Limb (tissue), 2 donors: ENCODE measurements at regions not wholly inside any gene's neighbourhood (a gene's known extent, or its start where the extent isn't known, plus 50 kb on each side); places are given as distances from the start of the nearest gene placed in this dataset.
"Not testable (repeated sequence)": the region's sequence is repeated elsewhere in the genome, so short reads cannot be mapped to it uniquely, and the experiment has no call there.

ENCODE experiments used
- DNase-seq, 2 donors: peaks; one replicate each; pipeline ENCODE4 v3.0.0-alpha.2; 2016; ENCODE audit errors: extremely low spot score in 2 of 2

DNA sequence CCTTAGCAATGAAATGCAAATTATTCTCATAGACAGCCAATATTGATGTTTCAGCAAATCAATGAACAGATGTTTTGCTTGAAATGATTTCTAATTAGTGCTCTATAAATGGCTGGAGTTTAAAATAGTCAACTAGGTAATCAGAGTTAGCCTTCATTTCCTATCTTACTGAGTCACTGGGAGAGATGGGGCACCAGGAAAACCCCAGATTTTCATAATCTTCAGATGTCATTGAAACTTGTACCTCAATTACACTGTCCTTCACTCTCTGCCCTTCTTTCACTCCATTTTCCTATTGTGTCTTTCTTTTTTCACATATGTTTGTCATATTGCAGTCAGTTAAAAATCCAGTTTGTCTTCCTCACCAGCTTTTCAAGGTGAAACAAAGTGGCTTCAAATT, 92.7 kb downstream of the C12orf75 start:
- DNase-seq, result no peak

DNA sequence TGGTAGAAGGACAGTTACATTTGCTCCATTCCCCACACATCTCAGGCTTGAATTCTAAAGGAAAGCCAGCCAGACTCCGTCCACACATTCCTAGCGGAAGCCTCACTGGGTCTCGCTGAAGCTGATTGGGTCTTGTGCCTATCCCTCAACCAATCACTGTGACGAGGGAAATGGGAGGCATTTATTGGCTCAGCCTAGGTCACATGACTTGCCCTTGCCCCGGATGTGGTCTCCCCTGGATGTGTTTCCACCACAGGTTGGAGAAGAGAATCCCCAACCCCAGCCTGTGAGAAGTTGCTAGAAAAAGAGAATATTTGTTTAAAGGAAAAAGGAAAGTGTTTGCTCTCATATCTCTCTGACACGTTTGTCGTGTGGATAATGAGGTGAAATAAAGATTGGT, 93.4 kb downstream of the C12orf75 start:
- DNase-seq, result no peak

DNA sequence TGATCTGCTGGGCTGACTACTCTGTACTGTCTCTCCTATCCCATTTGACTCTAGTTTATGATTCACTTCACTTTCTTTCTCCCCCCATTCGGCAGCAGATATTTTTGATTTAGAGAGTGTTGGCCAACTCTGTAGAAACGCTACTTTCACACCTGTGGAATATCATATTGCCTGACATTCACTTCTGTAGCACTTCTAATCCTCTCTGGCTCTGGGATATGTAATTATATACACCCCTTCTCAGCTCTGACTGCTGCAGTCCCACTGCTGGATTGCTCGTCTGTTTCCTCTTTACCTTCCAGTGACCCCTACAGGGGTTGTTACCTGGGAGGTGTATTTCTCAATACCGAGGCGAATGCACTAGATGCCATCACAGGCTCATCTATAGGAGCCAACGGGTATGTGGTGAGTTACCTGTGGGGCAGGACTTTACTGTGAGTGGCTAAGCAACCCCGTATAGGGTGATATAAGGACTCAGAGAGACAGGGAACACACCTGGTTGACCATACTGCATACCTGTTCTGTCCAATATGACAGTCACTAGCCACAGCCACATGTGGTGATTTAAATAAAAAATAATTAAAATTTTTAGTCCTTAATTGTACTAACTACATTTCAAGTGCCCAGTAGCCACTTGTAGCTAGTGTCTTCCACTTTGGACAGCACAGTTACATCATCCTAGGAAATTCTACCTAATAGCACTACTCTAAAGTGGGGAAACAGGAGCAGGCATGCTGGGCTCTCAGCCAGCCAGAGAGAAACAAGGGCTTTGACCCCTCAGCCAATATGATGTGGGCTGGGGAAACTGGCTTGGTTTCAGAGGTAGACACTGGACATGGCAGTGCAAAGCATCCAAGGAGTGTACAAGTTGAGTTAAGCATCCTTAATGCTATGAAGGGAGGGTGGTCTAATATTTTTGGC, 95.0 kb downstream of the C12orf75 start:
- DNase-seq, result no peak

DNA sequence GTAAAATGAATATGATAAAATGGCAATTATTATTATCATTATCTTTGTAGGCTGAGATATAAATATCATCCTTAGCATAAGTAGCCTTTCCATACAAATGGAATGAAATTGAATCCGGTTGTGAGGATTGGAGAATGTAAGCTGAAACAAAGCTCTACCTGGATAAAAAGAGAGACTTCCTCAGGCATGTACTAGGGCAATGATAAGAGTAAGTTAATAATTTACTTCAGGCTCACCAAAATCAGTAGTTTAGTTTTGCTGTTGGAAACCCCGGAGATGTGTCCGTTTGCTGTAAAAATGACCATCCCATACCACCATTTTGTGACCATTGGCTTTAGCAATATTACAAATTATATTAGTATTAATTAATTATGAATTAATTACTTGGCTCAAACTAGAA, 96.3 kb downstream of the C12orf75 start:
- DNase-seq, result no peak

DNA sequence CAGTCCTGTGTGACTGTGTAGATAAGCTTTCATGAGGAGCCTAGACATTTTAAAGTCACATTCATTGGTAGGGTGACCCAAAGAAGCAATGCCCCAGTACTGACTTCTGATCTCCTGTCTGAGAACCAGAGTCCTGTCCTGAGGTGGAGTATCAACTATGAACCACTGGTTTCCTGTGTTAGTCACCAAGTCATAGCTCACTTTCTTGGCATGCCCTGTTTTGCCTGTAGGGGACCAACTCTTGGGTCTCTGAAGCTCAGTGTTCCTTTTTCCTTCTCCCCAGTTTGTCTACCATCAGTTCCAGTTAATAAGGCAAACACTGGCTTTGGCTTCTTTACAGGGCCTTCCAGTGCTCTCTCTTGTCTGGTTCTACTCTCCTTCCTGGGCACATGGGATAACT, 97.4 kb downstream of the C12orf75 start:
- DNase-seq, result no peak

DNA sequence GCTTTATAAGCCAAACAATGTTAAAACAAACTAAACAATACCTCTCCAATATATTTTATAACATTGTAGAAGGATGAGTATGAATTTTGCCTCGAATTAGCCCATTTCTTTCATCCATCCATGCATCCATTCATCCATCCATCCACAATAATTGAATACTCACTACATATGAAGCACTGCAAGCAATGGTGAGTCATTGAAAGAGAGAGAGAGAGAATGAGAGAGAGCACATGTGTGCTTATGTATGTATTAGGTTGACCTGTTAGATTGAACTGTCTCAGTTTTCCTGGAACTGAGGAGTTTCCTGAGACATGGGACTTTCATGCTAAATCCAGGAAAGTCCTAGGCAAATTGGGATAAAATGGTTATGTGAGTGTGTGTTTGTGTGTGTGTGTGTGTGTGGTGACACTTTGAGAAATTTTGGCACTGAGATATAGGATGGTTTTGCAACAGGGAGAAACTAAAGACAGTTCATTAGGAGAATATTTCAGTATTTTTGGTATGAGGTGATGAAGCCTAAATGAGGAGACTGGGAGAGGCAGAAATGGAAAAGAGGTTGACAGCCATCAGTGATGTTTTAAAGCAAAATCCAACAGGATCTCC, 98.4 kb downstream of the C12orf75 start:
- DNase-seq, result no peak

DNA sequence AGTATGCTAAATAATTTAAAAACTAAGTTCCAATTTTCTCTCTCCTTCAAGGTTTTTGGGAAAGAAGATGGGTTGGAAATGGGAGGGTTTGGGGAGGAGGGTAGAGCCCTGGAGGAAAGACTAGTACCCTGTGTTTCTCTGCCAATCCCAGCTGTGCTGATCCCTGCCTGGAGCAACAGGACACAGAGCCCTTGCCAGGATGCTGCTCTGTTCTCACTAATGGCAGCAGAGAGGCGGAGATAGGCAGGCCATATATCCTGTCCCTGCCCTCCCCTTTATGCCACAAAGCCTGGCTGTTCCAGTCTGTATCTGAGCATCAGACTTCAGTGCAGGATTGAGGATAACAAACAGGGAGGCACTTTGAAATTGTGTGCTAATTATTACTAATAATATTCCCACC, 99.0 kb downstream of the C12orf75 start:
- DNase-seq, result no peak

DNA sequence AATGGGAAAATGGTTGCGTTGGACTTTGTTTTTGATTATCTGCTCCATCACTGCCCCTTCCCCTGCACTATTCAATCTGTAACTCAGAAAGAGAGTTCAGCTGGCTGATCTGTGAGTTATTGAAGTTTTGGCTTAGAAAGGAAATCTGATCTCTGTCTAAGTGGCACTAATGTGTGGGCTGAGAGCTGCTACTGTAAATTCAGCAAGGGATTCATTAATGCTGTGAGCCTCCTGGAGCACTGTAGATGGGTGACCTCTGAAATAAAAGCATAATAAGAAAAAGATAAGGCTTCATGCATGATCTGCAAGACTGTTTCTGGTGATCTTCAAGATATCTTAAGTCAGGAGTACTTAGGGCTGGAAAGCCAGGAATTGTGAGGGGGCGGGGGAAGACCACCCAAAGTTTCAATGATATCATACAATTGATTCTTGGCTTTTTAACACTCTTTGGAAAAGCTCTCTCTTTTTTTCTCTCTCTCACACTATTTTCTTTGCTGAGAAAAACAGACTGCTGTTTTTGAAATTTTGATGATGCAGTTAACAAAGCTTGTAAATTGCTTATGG, 101.1 kb downstream of the C12orf75 start:
- no peak for DNase-seq

DNA sequence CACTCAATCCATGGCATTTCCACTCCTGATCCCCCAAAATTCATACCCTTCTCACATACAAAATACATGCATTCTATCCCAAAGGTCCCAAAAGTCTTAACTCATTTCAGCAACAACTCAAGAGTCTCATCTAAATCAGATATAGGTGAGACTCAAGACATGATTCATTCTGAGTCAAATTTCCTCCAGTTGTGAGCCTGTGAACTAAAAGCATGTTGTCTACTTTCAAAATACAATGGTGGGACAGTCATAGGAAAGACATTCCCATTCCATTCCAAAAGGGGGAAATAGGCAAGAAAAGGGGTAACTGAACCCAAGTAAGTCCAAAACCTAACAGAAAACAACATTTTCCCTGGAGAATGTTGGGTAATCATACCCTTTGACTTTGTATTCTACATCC, 103.3 kb downstream of the C12orf75 start:
- DNase-seq, result no peak

DNA sequence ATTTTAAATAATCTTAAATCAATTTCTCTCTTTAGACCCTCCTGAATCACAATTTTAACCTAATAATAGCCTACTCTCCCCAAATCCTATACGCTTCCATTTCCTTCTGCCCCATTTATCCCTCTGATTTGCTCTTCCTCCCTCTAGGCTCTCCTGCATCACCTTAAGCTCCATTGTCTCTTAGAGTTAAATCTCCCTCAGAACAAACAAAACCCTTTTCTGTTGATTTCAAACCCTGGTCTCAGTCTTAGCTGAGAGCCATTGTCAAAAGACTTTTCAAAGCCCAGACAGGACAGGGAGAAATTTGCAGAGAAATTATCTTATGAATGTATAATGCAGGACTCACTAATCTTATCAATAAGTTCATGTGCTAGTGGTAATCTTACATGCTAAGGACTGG, 106.1 kb downstream of the C12orf75 start:
- no peak for DNase-seq

DNA sequence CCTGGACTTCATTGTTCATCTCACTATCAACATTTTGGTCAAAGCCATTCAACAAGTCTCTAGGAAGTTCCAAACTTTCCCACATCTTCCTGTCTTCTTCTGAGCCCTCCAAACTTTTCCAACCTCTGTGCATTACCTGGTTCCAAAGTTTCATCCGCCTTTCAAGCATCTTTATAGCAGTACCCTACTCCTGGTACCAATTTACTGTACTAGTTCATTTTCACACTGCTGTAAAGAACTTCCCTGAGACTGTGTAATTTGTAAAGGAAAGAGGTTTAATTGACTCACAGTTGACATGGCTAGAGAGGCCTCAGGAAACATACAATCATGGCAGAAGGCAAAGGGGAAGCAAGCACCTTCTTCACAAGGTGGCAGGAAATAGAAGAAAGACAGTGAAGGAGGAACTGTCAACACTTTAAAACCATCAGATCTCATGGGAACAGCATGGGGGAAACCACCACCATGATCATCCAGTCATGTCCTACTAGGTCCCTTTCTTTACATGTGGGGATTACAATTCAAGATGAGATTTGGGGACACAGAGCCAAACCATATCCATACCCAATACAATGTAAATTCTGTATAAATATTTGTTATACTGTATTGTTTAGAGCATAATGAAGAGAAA, 109.7 kb downstream of the C12orf75 start:
- no peak for DNase-seq

DNA sequence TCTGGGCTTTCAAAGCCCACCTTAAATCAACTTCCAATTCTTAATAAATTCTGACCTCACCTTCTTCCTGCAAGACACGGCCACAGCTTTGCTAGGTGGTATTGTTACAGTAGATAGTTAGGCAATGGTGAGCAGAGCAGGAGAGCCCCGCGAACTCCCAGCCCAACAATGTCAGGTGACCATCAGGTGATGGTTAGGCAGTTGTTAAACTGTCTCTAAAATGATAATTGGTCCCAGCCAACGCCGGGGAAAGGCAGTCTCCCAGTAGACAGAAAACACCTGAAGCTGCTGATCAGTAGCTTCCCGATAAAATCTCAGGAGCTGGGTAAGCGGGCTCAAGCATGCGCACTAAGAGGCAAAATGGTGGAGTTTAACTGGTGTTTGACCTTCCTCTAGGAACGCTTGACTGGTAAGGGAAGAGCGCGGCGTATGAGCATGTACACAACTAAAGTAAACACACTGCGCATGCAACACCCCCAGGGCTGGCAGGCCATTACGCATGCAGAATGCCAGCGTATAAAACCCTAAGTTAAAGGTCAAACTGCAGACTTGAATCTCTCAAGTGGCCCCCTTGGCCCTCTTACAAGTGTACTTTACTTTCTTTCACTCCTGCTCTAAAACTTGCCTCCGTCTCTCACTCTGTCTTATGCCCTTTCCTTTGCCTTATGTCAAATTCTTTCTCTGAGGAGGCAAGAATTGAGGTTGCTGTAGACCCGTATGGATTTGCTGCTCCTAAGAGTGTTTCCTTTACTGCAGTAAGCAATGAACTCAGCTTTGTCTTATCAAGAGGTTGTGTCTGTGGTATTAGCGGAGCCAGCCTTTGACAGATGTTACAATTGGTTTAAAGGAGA, 113.5 kb downstream of the C12orf75 start:
- DNase-seq, result no peak

DNA sequence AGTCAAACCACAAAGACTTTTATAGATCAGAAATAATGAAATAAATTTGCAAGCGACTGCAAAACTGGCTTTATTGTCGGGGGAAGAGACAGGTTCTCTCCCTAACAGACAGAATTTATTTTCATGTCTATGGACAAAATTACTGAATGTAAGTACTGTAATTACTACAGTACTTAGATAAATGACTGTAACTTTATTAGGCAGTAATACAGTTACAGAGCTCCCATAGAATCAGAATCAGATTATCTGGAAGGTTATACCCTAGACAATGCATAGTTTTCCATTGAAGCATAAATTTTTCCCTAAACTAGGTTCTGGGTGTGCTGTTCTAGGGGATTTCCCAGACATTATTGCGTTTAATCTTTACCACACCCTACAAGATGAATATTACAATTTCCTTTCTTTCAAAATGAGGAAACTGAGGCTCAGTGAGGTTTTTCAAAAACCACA, 114.2 kb downstream of the C12orf75 start:
- DNase-seq, result no peak

DNA sequence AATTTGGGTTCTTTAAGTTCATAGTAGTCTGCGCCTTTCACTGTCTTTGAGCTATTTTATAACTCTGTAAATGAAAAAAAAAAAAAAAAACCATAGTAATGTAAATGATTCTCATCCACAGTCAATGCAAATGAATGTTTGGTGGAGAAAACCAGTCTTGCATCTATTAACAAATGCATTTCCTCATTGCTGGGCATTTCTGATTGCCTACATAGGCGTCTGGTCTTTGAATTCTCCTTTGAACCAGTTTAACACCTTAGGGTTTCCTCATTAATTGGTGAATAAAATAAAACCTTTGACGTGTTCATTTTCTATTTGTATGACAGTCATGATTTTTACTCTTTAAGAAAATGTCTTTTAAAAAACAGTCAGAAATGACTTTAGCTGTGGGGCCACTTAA, 114.8 kb downstream of the C12orf75 start:
- DNase-seq, result no peak

DNA sequence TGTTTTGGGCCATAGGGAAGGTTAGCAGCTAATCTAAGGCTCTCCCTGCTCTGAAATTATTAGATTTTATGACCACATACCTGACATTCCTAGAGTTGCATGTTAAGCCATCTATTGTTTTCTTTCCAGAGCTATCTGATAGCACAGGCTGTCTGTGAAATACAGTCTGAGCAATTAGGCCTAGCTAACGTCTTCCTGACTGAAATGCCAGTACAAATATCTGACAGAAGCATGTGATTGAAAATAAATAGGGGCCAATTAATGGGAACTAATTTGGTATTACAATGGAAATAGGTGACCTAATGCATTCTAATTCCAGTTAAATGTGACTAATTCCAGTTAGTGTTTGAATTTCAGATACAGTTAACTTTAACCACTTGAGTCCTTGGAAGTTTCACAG, 115.2 kb downstream of the C12orf75 start:
- DNase-seq, result no peak

DNA sequence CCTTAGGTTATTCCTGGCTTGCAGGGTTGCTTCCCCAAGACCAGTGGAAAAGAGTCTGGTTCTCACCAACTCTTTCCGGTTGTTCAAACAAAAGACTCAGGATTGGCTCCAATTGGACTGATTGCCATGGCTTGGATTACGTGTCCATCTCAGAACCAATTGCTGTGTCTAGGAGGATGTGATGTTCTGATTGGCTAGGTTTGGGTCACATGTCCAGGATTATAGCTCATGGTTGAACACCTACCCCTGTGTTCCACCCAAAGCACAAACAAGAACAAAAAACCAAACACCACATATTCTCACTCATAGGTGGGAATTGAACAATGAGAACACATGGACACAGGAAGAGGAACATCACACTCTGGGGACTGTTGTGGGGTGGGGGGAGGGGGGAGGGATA, 116.0 kb downstream of the C12orf75 start:
- not testable (repeated sequence) for DNase-seq

DNA sequence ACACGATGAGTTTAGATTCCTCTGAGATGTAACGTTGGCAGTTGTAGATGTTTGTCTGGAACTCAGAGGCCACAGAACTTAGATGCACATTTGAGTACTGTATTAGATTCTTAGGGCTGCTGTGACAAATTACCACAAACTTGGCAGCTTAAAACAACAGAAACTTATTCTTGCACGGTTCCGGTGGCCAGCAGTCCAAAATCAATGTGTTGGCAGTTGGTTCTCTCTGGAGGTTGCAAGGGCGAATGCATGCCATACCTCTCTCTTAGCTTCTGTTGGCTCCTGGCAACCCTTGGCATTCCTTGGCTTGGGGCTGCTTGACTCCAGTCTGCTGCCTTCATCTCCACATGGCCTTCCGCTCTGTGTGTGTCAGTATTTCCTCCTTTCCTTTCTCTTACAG, 118.9 kb downstream of the C12orf75 start:
- no peak for DNase-seq

DNA sequence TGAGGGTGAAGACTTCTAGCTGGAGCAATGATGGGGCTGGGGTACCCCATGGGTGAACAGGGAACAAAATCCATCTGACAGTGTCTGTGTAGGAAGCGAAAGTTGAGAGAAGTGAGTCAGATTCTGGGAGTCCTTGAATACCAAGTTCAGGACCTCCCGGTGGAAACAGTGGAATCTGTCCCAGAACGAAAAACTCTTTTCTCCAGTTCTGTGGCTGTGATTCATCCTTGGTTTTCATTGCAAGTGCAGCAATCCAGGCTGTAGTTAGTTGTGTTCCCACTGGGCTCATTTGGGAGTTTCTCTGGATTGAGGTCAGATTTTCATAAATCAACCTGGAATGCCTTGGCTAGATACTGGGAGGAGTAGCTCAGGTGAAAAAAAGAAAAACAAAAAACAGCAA, 120.7 kb downstream of the C12orf75 start:
- no peak for DNase-seq

DNA sequence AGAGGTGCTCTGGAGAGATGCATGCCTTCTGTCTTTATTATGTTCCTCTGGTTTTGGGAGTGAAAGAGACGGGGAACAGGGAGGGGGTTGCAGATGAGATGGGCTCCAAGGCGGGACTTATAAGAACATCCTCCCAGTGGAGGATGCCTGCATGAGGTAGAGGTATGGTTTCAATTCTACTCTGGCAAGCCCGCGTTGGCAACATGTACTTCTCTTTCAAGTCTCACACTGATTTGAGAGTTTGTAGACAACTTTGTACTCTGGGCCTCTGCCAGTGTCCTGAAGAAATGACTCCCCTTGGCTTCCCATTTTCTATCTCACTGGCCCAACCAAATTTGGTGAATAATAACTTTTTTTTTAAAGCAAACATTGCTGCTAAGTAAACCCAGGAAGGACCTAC, 121.3 kb downstream of the C12orf75 start:
- no peak for DNase-seq

DNA sequence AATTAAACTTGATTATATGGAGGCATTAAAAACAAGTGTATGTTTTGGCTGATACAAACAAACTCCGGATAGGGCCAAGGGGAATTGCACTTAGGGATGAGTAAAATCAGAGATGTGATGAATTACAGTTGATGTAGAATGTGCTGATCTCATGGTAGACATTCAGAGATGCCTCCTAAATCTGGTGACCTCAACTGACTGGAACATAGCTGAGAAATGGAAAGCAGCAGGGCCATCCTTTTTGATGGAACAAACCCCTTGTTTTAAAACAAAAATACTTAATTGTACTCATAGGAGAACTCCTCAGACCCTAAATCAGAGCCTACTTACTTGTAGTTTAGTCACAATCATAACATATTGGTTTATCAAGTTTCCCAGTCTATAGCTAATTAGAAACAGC, 122.8 kb downstream of the C12orf75 start:
- DNase-seq, result no peak

DNA sequence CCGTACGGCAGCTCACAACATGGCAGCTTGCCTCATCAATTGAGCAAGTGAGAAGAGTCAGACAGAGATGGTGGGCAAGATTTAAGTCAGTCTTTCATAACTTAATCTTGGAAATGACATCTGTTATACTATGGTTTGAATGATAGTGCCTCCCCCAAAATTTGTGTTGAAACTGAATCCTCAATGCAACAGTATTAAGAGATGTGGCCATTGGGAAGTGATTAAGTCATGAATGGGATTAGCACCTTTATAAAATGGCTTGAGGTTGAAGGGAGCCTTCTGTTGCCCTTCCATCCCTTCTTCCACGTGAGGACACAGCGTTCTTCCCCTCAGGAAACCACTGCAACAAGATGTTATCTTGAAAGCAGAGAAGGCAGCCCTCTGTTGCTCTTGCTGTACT, 124.2 kb downstream of the C12orf75 start:
- no peak for DNase-seq
